Upper lobe of left lung (tissue), 6 donors: ENCODE measurements at regions not wholly inside any gene's neighbourhood (a gene's known extent, or its start where the extent isn't known, plus 50 kb on each side); places are given as distances from the start of the nearest gene placed in this dataset.

Experiments
- ATAC-seq, 2 donors: fragments of 200-7000 bp; cut with Tn5 transposase; one replicate each; pipeline ENCODE4 v1.9.1; 2022; ENCODE audit warnings: mild to moderate bottlenecking in 2 of 2, moderate library complexity in 2 of 2; ENCODE audit not compliant: low FRiP score in 2 of 2
- DNase-seq, 2 donors: peaks; one replicate each; pipeline ENCODE4 v3.0.0-alpha.2; 2019 to 2020
- H3K27ac ChIP-seq, 4 donors: fragments of 200-600 bp; sonication (generic); one replicate each; pipeline ENCODE4 v1.5.1; 2016 to 2019
- H3K27me3 ChIP-seq, 4 donors: fragments of 200-600 bp; sonication (generic); one replicate each; pipeline ENCODE4 v1.5.1; 2017 to 2019
- H3K36me3 ChIP-seq, 4 donors: fragments of 200-600 bp; sonication (generic); one replicate each; pipeline ENCODE4 v1.5.1; 2016 to 2019
- H3K4me1 ChIP-seq, 4 donors: fragments of 200-600 bp; sonication (generic); one replicate each; pipeline ENCODE4 v1.5.1; 2018 to 2019
- H3K4me3 ChIP-seq, 4 donors: fragments of 200-600 bp; sonication (generic); one replicate each; pipeline ENCODE4 v1.5.1; 2017 to 2019; ENCODE audit warnings: mild to moderate bottlenecking in 2 of 4, moderate library complexity in 1 of 4
- H3K9me3 ChIP-seq, 4 donors: fragments of 200-600 bp; sonication (generic); one replicate each; pipeline ENCODE4 v1.5.1; 2018 to 2019
- CTCF ChIP-seq, 6 experiments: fragments of 450-650 bp in 4 of 6; fragments of 200-600 bp in 2 of 6; sonication (generic) in 2 of 6; IDR thresholded peaks; one replicate each; pipeline ENCODE4 v1.5.1; 2016 to 2019; ENCODE audit warnings: antibody characterized with exemption in 6 of 6
- EP300 ChIP-seq, 4 donors: sonication (generic); formaldehyde crosslinking; IDR thresholded peaks; one replicate each; pipeline ENCODE4 v1.5.1; 2017; ENCODE audit warnings: antibody characterized with exemption in 4 of 4, control low read depth in 2 of 4
- POLR2A ChIP-seq, 4 donors: fragments of 450-650 bp; IDR thresholded peaks; one replicate each; pipeline ENCODE4 v1.5.1; 2016 to 2017; ENCODE audit warnings: antibody characterized with exemption in 4 of 4, mild to moderate bottlenecking in 2 of 4
- POLR2AphosphoS5 ChIP-seq, 2 donors: sonication (generic); formaldehyde crosslinking; IDR thresholded peaks; one replicate each; pipeline ENCODE4 v1.5.1; 2017; ENCODE audit warnings: antibody characterized with exemption in 2 of 2
- whole genome bisulfite sequencing, 2 donors: methylation state at CpG; one replicate each; pipeline ENCODE4 v1.1.5; 2017 to 2018; 5-methylcytosine and 5-hydroxymethylcytosine counted together
- donor health status: DM: no; HTN: no; CAD: no; lungs with moderate emphysema.
- donor health status: DM: no; HTN: yes; CAD: no; lungs with severe emphysema.

DNA sequence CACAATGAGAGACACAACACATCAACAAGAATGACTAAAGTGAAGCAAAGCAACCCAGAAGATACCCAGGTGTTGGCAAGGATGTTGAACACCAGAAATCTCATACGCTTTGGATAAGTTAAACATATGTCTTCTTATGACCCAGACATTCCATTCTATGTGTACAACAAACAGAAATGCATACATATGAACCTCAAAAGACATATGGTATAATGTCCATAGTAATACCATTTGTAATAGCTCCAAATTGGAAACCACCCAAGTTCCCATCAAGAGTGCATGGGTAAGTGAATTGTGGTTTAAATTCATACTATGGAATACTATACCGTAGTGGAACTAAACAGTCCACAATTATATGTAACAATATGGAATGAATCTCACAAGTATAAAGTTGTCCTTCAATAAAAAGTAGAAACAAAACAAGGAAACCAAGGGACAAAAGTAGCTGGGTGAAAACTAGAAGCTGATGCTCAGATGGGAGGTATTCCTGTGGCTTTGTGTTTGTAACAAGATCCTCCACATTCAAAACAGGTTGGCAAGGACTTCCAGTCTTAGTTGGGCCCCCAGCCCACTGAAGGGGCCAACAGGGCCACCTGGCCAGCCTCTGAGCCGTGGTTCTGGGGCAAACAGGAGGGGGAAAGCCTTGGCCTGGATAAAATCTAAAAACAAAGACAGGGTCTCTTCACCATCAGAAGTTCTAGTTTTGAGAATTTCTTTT, 171.8 kb upstream of the PITX1 start:
- Histone ChIP-seq H3K27me3 (no peaks in the 10 kb centered on the region), H3K9me3 (peaks cover 0 to 9% (median 8%) of the 10 kb centered on the region in 4 donors), H3K4me3 (no peak overlapping the region), H3K36me3 (no peaks in the 10 kb centered on the region), H3K4me1 (no peaks in the 10 kb centered on the region), H3K27ac (no peak overlapping the region)
- ATAC-seq (no peak), DNase-seq (no peak)
- 86 to 88% methylated on average over 3 of the region's 3 CpGs for WGBS, 2 donors
- no peak for TF ChIP-seq EP300 (IDR thresholded peaks at IDR 0.05)
- no peak for TF ChIP-seq POLR2A (IDR thresholded peaks at IDR 0.05)
- TF ChIP-seq POLR2AphosphoS5 (IDR thresholded peaks at IDR 0.05), result no peak
- TF ChIP-seq CTCF (IDR thresholded peaks at IDR 0.05), result no peak

GRCh38 chr5:135204151-135204600, 170.1 kb upstream of the PITX1 start:
- no peak overlapping the region for H3K27ac ChIP-seq
- ATAC-seq (no peak), DNase-seq (no peak)
- H3K4me1 ChIP-seq, result no peaks in the 10 kb centered on the region
- H3K9me3 ChIP-seq, result peaks cover 0 to 9% (median 8%) of the 10 kb centered on the region in 4 donors
- no peaks in the 10 kb centered on the region for H3K36me3 ChIP-seq
- H3K27me3 ChIP-seq, result no peaks in the 10 kb centered on the region
- WGBS, 2 donors, result 59 to 68% methylated on average over 1 of the region's 1 CpG
- peak in 2 of 6 experiments; percentile 13 to 25 for TF ChIP-seq CTCF (IDR thresholded peaks at IDR 0.05)
- TF ChIP-seq POLR2AphosphoS5 (IDR thresholded peaks at IDR 0.05), result no peak
- no peak for TF ChIP-seq EP300 (IDR thresholded peaks at IDR 0.05)
- TF ChIP-seq POLR2A (IDR thresholded peaks at IDR 0.05), result no peak
- no peak overlapping the region for H3K4me3 ChIP-seq

DNA sequence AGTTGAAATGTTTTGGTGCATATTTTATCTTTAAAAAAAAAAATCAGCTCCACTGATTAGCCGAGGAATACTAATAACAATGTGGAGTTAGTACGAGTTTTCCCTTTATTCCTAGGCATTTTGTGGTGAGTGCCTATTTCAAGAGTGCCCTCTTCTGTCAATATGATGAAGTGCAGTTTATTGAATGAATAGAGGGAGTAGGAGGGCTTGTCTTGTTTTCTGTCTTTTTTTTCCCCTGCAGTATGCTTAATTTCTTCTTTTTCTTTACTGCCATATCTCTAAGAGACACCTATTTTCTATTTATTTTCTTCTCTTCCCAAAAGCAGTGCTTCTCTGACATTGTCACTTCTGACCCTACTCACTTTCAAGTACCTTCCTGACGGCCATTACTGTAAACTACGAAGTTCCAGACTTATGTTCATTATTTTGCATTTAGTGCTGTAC, 169.6 kb upstream of the PITX1 start:
- TF ChIP-seq CTCF (IDR thresholded peaks at IDR 0.05) (no peak), EP300 (IDR thresholded peaks at IDR 0.05) (no peak), POLR2AphosphoS5 (IDR thresholded peaks at IDR 0.05) (no peak), POLR2A (IDR thresholded peaks at IDR 0.05) (no peak)
- DNase-seq (no peak), ATAC-seq (no peak)
- Histone ChIP-seq H3K27me3 (no peaks in the 10 kb centered on the region), H3K4me3 (no peak overlapping the region), H3K27ac (no peak overlapping the region), H3K9me3 (peaks cover 0 to 9% (median 8%) of the 10 kb centered on the region in 4 donors), H3K36me3 (no peaks in the 10 kb centered on the region), H3K4me1 (no peaks in the 10 kb centered on the region)
- 82 to 85% methylated on average over 4 of the region's 4 CpGs for WGBS, 2 donors

DNA sequence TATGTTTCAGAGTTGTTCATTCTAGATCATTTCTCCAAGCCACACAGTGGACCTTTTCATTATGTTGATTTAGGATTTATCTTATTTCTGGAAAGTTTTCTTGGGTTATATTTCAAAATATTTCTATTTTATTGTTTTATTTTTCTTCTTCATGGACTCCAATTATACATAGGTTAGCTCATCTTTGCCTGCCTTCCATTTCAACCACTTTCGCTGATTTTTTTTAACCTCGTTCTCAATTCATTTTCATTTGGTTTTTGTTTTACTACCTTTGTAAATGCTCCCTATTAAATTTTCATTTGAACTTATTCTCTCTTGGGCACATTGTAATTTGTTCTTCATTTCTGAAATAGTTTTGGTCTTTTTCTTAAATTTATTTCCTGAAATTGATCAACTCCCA, 169.0 kb upstream of the PITX1 start:
- DNase-seq (no peak), ATAC-seq (no peak)
- no peak for TF ChIP-seq POLR2AphosphoS5 (IDR thresholded peaks at IDR 0.05)
- TF ChIP-seq POLR2A (IDR thresholded peaks at IDR 0.05), result no peak
- TF ChIP-seq CTCF (IDR thresholded peaks at IDR 0.05), result no peak
- no peak for TF ChIP-seq EP300 (IDR thresholded peaks at IDR 0.05)
- Histone ChIP-seq H3K27ac (no peak overlapping the region), H3K36me3 (no peaks in the 10 kb centered on the region), H3K9me3 (peaks cover 0 to 9% (median 8%) of the 10 kb centered on the region in 4 donors), H3K4me1 (no peaks in the 10 kb centered on the region), H3K4me3 (no peak overlapping the region), H3K27me3 (no peaks in the 10 kb centered on the region)
- 94 to 98% methylated on average over 2 of the region's 2 CpGs for WGBS, 2 donors

DNA sequence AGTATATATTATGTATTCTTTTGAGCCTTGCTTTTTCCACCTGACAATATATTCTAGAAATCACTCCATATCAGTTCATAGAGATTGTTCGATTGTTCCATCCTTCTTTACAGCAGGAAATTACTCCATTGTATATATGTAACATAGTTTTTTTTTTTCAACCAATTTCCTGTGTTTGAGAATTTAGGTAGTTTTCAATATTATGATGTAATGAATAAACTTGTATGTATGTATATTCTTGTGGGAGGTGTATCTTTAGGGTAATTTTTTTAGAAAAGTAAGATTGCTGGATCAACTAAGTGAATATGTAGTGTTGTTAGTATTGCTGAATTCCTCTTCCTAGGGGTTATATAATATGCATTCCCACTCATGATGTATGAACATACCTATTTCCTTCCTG, 165.9 kb upstream of the PITX1 start:
- Histone ChIP-seq H3K36me3 (no peaks in the 10 kb centered on the region), H3K27ac (no peak overlapping the region), H3K4me1 (no peaks in the 10 kb centered on the region), H3K4me3 (no peak overlapping the region), H3K9me3 (peaks cover 0 to 9% (median 8%) of the 10 kb centered on the region in 4 donors), H3K27me3 (no peaks in the 10 kb centered on the region)
- ATAC-seq, result no peak
- 54 to 60% methylated on average over 1 of the region's 1 CpG for WGBS, 2 donors
- DNase-seq, result no peak
- TF ChIP-seq POLR2AphosphoS5 (IDR thresholded peaks at IDR 0.05), result no peak
- TF ChIP-seq CTCF (IDR thresholded peaks at IDR 0.05), result no peak
- TF ChIP-seq POLR2A (IDR thresholded peaks at IDR 0.05), result no peak
- TF ChIP-seq EP300 (IDR thresholded peaks at IDR 0.05), result no peak
